Neural cell (in vitro differentiated cells): ENCODE measurements at regions not wholly inside any gene's neighbourhood (a gene's known extent, or its start where the extent isn't known, plus 50 kb on each side); places are given as distances from the start of the nearest gene placed in this dataset.

Source experiments
- CTCF ChIP-seq: fragments of 450-650 bp; IDR thresholded peaks from 2 replicates; pipeline ENCODE4 v1.5.1; 2014; ENCODE audit warnings: antibody characterized with exemption, mild to moderate bottlenecking, moderate library complexity; ENCODE audit not compliant: poor library complexity, severe bottlenecking
- EP300 ChIP-seq: fragments of 450-650 bp; conservative IDR thresholded peaks from 2 replicates; pipeline ENCODE4 v1.6.1; 2014; ENCODE audit warnings: antibody characterized with exemption, mild to moderate bottlenecking, moderate library complexity; ENCODE audit not compliant: poor library complexity, severe bottlenecking
- EZH2 ChIP-seq: fragments of 200-600, 300-800 bp; shearing (Covaris generic), sonication (generic); IDR thresholded peaks from 2 replicates; pipeline ENCODE4 v1.6.1; 2014; ENCODE audit warnings: antibody characterized with exemption, low read length, borderline replicate concordance, mild to moderate bottlenecking; ENCODE audit not compliant: insufficient read depth, poor library complexity, severe bottlenecking

DNA sequence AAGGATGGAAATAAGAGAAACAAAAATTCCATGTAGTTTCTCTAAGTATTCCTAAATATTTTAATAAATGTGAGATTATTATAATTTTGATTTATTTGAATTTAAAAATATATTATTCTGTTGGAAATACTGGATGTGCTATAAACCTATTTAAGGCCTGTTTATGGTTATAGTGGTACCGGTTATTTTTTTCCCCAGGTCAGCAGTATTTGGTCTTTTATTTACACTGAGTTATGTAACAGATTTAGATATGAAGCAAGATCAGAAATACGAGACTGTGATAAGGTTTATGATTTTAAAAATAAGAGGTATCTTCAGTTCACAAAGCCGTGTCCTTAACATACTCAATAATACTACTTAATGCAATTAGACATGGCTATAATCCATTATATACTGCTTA, 634.3 kb upstream of the POU3F2 start:
- TF ChIP-seq EP300, result no peak
- no peak for TF ChIP-seq EZH2
- no peak for TF ChIP-seq CTCF
